GM19238 (cell line): ENCODE measurements at regions not wholly inside any gene's neighbourhood (a gene's known extent, or its start where the extent isn't known, plus 50 kb on each side); places are given as distances from the start of the nearest gene placed in this dataset.

Experiments used
- DNase-seq: peaks from one replicate; pipeline ENCODE4 v3.0.0; 2011; ENCODE audit warnings: low spot score; ENCODE audit not compliant: insufficient read length

GRCh38 chr12:116455540-116456329 is 103.4 kb upstream of the MAP1LC3B2 start:
- no peak for DNase-seq

GRCh38 chr12:116456330-116457082 is 102.7 kb upstream of the MAP1LC3B2 start:
- DNase-seq = no peak

GRCh38 chr12:116458492-116458891 is 100.7 kb upstream of the MAP1LC3B2 start:
- DNase-seq = no peak

- no peak for DNase-seq
Observed at GRCh38 chr12:116459011-116459875, 99.9 kb upstream of the MAP1LC3B2 start.

- no peak for DNase-seq
Observed at GRCh38 chr12:116459916-116460663, 99.1 kb upstream of the MAP1LC3B2 start.

- DNase-seq = no peak
Observed at GRCh38 chr12:116461060-116461459, 98.1 kb upstream of the MAP1LC3B2 start.

- no peak for DNase-seq
Observed at GRCh38 chr12:116463366-116463765, 95.8 kb upstream of the MAP1LC3B2 start.

GRCh38 chr12:116465407-116465806 is 93.8 kb upstream of the MAP1LC3B2 start:
- no peak for DNase-seq

GRCh38 chr12:116465856-116466255 is 93.3 kb upstream of the MAP1LC3B2 start:
- DNase-seq = no peak

GRCh38 chr12:116466536-116466935 is 92.6 kb upstream of the MAP1LC3B2 start:
- no peak for DNase-seq

GRCh38 chr12:116469344-116469743 is 89.8 kb upstream of the MAP1LC3B2 start:
- no peak for DNase-seq

GRCh38 chr12:116471544-116471943 is 87.6 kb upstream of the MAP1LC3B2 start:
- DNase-seq = no peak

- DNase-seq = no peak
Observed at GRCh38 chr12:116472193-116472592, 87.0 kb upstream of the MAP1LC3B2 start.

- DNase-seq = no peak
Observed at GRCh38 chr12:116473416-116473815, 85.8 kb upstream of the MAP1LC3B2 start.

GRCh38 chr12:116474331-116474730 is 84.8 kb upstream of the MAP1LC3B2 start:
- no peak for DNase-seq

- no peak for DNase-seq
Observed at GRCh38 chr12:116474899-116475298, 84.3 kb upstream of the MAP1LC3B2 start.

- DNase-seq = no peak
Observed at GRCh38 chr12:116476227-116476822, 82.9 kb upstream of the MAP1LC3B2 start.

- DNase-seq = no peak
Observed at GRCh38 chr12:116478243-116478773, 80.9 kb upstream of the MAP1LC3B2 start.

- DNase-seq = no peak
Observed at GRCh38 chr12:116480210-116480810, 78.9 kb upstream of the MAP1LC3B2 start.

GRCh38 chr12:116481726-116482125 is 77.5 kb upstream of the MAP1LC3B2 start:
- no peak for DNase-seq
